ENCODE measurements at regions not wholly inside any gene's neighbourhood (a gene's known extent, or its start where the extent isn't known, plus 50 kb on each side); places are given as distances from the start of the nearest gene placed in this dataset.

- TF ChIP-seq CHD7 (IDR thresholded peaks at IDR 0.05; ENCODE audit: insufficient replicate concordance, low read length) (no peak), BRCA1 (IDR thresholded peaks at IDR 0.05; ENCODE audit: low read depth, low read length) (no peak), TBP (IDR thresholded peaks at IDR 0.05; ENCODE audit: low read depth, low read length) (no peak), MAFK (IDR thresholded peaks at IDR 0.05; ENCODE audit: low read depth, low read length) (no peak), KDM5A (IDR thresholded peaks at IDR 0.05; ENCODE audit: low read length) (no peak), ZNF274 (IDR thresholded peaks at IDR 0.05; ENCODE audit: borderline replicate concordance, extremely low read depth, low read length) (no peak)
Measured at GRCh38 chr4:111562826-111563225, 582.4 kb upstream of the FAM241A start (continued).
